22Rv1 (cell line): ENCODE measurements at regions not wholly inside any gene's neighbourhood (a gene's known extent, or its start where the extent isn't known, plus 50 kb on each side); places are given as distances from the start of the nearest gene placed in this dataset.

Experiments used
- ZFX ChIP-seq: fragments of 450-650 bp; IDR thresholded peaks from 2 replicates; pipeline ENCODE4 v1.6.1; 2017; ENCODE audit warnings: antibody characterized with exemption, borderline replicate concordance
- TF ChIP-seq, protein P1 (sequence below): fragments of 450-650 bp; IDR thresholded peaks from 2 replicates; pipeline ENCODE4 v1.5.1; 2017; ENCODE audit warnings: mild to moderate bottlenecking

DNA sequence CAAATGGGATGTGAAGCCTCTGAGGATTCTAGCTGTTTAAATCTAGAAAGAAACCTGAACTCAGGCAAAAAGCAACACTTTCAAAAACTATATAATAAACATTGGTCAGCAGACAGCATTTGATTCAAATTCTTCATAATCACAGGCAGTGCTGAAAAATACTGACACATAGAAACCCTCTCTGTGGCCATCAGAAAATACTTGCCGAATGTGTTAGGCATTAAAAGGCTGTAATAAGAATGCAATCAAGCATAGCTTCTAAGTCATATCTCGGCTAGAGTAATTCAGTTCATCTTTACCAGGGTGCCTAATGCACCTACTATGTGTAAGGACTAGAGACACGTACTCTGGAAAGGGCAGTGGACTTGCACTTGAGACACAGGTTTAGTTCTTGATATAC lies 405.3 kb upstream of the SGCD start:
- TF ChIP-seq, protein P1, sequence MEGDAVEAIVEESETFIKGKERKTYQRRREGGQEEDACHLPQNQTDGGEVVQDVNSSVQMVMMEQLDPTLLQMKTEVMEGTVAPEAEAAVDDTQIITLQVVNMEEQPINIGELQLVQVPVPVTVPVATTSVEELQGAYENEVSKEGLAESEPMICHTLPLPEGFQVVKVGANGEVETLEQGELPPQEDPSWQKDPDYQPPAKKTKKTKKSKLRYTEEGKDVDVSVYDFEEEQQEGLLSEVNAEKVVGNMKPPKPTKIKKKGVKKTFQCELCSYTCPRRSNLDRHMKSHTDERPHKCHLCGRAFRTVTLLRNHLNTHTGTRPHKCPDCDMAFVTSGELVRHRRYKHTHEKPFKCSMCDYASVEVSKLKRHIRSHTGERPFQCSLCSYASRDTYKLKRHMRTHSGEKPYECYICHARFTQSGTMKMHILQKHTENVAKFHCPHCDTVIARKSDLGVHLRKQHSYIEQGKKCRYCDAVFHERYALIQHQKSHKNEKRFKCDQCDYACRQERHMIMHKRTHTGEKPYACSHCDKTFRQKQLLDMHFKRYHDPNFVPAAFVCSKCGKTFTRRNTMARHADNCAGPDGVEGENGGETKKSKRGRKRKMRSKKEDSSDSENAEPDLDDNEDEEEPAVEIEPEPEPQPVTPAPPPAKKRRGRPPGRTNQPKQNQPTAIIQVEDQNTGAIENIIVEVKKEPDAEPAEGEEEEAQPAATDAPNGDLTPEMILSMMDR: no peak
- no peak for TF ChIP-seq ZFX
